ENCODE measurements at regions not wholly inside any gene's neighbourhood (a gene's known extent, or its start where the extent isn't known, plus 50 kb on each side); places are given as distances from the start of the nearest gene placed in this dataset.

GRCh38 chr14:101494826-101495225 lies 66.5 kb upstream of the DIO3 start:
- TF ChIP-seq POLR2AphosphoS5 (IDR thresholded peaks at IDR 0.05; ENCODE audit: low read depth, low read length): no peak
- no peak for TF ChIP-seq POLR2A (IDR thresholded peaks at IDR 0.05; ENCODE audit: low read depth, low read length)

Measured in GM12892 (cell line).